Neural progenitor cell (in vitro differentiated cells): ENCODE measurements at regions not wholly inside any gene's neighbourhood (a gene's known extent, or its start where the extent isn't known, plus 50 kb on each side); places are given as distances from the start of the nearest gene placed in this dataset.
"Not testable (repeated sequence)": the region's sequence is repeated elsewhere in the genome, so short reads cannot be mapped to it uniquely, and the experiment has no call there.

Experiments used
- DNase-seq: peaks from one replicate; pipeline ENCODE4 v3.0.0-alpha.2; 2016; ENCODE audit warnings: low spot score
- H2AFZ ChIP-seq: fragments of 200-600 bp; sonication (generic); replicated peaks from 2 replicates; pipeline ENCODE4 v1.6.1; 2016; ENCODE audit warnings: antibody characterized with exemption
- H3F3A ChIP-seq: fragments of 200-600 bp; sonication (generic); 2 replicates; pipeline ENCODE4 v1.6.1; 2016; ENCODE audit warnings: antibody characterized with exemption, low read depth
- H3K27ac ChIP-seq: fragments of 200-600 bp; sonication (generic); 2 replicates; pipeline ENCODE4 v1.5.1; 2016; ENCODE audit warnings: mild to moderate bottlenecking
- H3K27me3 ChIP-seq: fragments of 200-600 bp; sonication (generic); 2 replicates; pipeline ENCODE4 v1.6.1; 2016; ENCODE audit warnings: mild to moderate bottlenecking, moderate library complexity
- H3K36me3 ChIP-seq: fragments of 200-600 bp; sonication (generic); 2 replicates; pipeline ENCODE4 v1.5.1; 2016
- H3K4me1 ChIP-seq: fragments of 200-600 bp; sonication (generic); 2 replicates; pipeline ENCODE4 v1.6.1; 2016; ENCODE audit warnings: mixed run types
- H3K4me2 ChIP-seq: fragments of 200-600 bp; sonication (generic); 2 replicates; pipeline ENCODE4 v1.6.1; 2016
- H3K4me3 ChIP-seq: fragments of 200-600 bp; sonication (generic); 2 replicates; pipeline ENCODE4 v1.5.1; 2016
- H3K79me2 ChIP-seq: fragments of 200-600 bp; sonication (generic); 2 replicates; pipeline ENCODE4 v1.6.1; 2016; ENCODE audit warnings: low read depth
- H3K9ac ChIP-seq: fragments of 200-600 bp; sonication (generic); 2 replicates; pipeline ENCODE4 v1.6.1; 2016
- H3K9me3 ChIP-seq: fragments of 200-600 bp; sonication (generic); 2 replicates; pipeline ENCODE4 v1.5.1; 2016; ENCODE audit warnings: low read depth
- H4K20me1 ChIP-seq: fragments of 200-600 bp; sonication (generic); 2 replicates; pipeline ENCODE4 v1.6.1; 2016; ENCODE audit warnings: low read depth
- H3K27ac Mint-ChIP-seq: 3 replicates; pipeline ENCODE4 v1.8.0; 2021; ENCODE audit warnings: mixed read lengths
- H3K27me3 Mint-ChIP-seq: 2 replicates; pipeline ENCODE4 v1.8.0; 2022; ENCODE audit warnings: low read depth, mild to moderate bottlenecking, inconsistent platforms, moderate library complexity, mixed read lengths; ENCODE audit not compliant: insufficient read depth
- H3K36me3 Mint-ChIP-seq: 3 replicates; pipeline ENCODE4 v1.8.0; 2021; ENCODE audit warnings: mixed read lengths
- H3K4me1 Mint-ChIP-seq: 3 replicates; pipeline ENCODE4 v1.8.0; 2021; ENCODE audit warnings: mixed read lengths
- H3K4me3 Mint-ChIP-seq: 3 replicates; pipeline ENCODE4 v1.8.0; 2021; ENCODE audit warnings: mild to moderate bottlenecking, moderate library complexity, mixed read lengths
- H3K9me3 Mint-ChIP-seq: 3 replicates; pipeline ENCODE4 v1.8.0; 2020; ENCODE audit warnings: mixed read lengths
- EZH2 ChIP-seq: fragments of 200-600 bp; sonication (generic); IDR thresholded peaks from 2 replicates; pipeline ENCODE4 v1.6.1; 2017; ENCODE audit warnings: antibody characterized with exemption, mild to moderate bottlenecking, moderate library complexity
- EZH2phosphoT487 ChIP-seq: fragments of 200-600 bp; sonication (generic); IDR thresholded peaks from 2 replicates; pipeline ENCODE4 v1.6.1; 2017; ENCODE audit warnings: antibody characterized with exemption
- TF ChIP-seq, protein P1 (sequence below): fragments of 200-600 bp; sonication (generic); IDR thresholded peaks from 2 replicates; pipeline ENCODE4 v1.5.1; 2017; ENCODE audit warnings: antibody characterized with exemption, mild to moderate bottlenecking

DNA sequence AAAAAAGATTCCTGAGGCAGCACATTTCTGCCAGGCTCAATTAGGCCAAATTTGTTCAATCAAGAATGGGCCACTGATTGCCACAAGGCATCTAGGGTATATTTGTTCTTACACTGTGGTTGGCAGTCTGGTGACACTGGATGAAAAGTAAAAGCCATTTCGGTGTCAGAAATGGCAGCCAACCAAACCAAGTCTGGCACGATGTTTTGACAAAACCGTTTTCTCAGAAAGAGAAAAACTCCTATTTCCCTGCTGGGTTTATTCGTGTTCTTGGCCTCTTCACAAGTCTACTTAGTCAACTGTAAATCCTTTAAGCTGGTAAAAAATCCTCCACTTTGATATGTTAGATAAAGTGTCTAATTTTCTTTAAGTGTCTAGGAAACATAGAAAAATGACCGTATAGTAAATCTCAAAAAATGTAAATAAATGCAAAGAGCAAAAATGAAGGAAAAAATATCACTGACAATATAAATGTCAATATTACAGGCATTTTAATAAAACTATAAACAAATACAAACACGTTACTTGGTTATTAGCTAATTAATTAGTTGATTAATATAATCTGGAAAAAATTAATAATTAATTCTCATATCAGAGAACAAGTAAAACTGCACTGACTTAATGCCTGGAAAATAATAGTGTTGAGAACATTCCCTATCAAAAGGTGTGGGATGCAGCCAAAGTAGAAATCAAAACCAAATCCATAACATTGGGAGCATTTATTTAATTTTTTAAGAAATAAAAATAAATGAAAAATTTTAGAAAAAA is 182.0 kb upstream of the ZNF804A start:
- Histone ChIP-seq H3K79me2 (no peaks in the 10 kb centered on the region), H2AFZ (no peak overlapping the region), H3K27me3 (no peaks in the 10 kb centered on the region), H3K4me2 (no peak overlapping the region), H3K9me3 (no peaks in the 10 kb centered on the region), H3K9ac (no peak overlapping the region), H3F3A (no peaks in the 10 kb centered on the region), H4K20me1 (no peaks in the 10 kb centered on the region), H3K36me3 (no peaks in the 10 kb centered on the region), H3K4me3 (no peak overlapping the region), H3K27ac (no peak overlapping the region), H3K4me1 (peaks cover 3% of the 10 kb centered on the region)
- Mint-ChIP-seq H3K27me3 (no peaks in the 10 kb centered on the region), H3K27ac (no peak overlapping the region), H3K4me1 (no peaks in the 10 kb centered on the region), H3K4me3 (no peak overlapping the region), H3K36me3 (no peaks in the 10 kb centered on the region), H3K9me3 (no peaks in the 10 kb centered on the region)
- TF ChIP-seq EZH2phosphoT487 (no peak), EZH2 (no peak)
- TF ChIP-seq, protein P1, sequence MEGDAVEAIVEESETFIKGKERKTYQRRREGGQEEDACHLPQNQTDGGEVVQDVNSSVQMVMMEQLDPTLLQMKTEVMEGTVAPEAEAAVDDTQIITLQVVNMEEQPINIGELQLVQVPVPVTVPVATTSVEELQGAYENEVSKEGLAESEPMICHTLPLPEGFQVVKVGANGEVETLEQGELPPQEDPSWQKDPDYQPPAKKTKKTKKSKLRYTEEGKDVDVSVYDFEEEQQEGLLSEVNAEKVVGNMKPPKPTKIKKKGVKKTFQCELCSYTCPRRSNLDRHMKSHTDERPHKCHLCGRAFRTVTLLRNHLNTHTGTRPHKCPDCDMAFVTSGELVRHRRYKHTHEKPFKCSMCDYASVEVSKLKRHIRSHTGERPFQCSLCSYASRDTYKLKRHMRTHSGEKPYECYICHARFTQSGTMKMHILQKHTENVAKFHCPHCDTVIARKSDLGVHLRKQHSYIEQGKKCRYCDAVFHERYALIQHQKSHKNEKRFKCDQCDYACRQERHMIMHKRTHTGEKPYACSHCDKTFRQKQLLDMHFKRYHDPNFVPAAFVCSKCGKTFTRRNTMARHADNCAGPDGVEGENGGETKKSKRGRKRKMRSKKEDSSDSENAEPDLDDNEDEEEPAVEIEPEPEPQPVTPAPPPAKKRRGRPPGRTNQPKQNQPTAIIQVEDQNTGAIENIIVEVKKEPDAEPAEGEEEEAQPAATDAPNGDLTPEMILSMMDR = no peak
- DNase-seq = no peak

DNA sequence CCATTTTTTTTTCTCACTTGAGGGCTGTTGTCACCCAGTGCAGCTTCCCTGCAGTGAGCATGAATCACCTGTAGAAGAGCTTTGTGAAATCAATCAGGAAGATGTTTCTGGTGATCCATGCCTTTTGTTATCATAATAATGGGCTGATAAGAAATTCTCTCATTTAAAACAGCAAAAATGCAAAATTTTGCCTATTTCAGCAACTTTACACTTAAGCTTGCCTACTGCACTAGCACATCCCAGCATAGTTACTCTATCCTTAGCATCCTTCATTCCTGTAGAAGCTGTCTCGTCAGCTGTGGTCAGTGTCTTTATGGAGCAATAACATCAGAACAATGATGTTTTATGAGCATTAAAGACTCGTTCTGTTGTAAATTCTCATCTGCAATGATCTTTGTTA is 178.6 kb upstream of the ZNF804A start:
- Mint-ChIP-seq H3K27ac (no peak overlapping the region), H3K36me3 (no peaks in the 10 kb centered on the region), H3K27me3 (no peaks in the 10 kb centered on the region), H3K9me3 (no peaks in the 10 kb centered on the region), H3K4me3 (no peak overlapping the region), H3K4me1 (no peaks in the 10 kb centered on the region)
- Histone ChIP-seq H3K4me2 (no peak overlapping the region), H3K9ac (no peak overlapping the region), H3K9me3 (no peaks in the 10 kb centered on the region), H2AFZ (peak overlapping the region; percentile 59), H3K4me3 (no peak overlapping the region), H3K79me2 (no peaks in the 10 kb centered on the region), H3F3A (no peaks in the 10 kb centered on the region), H3K27ac (no peak overlapping the region), H3K36me3 (no peaks in the 10 kb centered on the region), H4K20me1 (no peaks in the 10 kb centered on the region), H3K4me1 (peaks cover 3% of the 10 kb centered on the region), H3K27me3 (no peaks in the 10 kb centered on the region)
- TF ChIP-seq EZH2phosphoT487 = no peak
- TF ChIP-seq EZH2 = no peak
- TF ChIP-seq, protein P1 = no peak
- no peak for DNase-seq

DNA sequence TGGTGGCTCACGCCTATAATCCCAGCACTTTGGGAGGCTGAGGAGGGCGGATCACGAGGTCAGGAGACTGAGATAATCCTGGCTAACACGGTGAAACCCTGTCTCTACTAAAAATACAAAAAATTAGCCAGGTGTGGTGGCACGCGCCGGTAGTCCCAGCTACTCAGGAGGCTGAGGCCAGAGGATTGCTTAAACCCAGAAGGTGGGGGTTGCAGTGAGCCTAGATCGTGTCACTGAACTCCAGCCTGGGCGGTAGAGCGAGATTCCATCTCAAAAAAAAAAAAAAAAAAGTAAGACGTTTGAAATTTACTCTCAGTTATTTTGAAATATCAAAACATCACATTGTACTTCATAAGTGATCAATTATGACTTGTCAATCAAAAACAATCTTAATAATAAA is 176.9 kb upstream of the ZNF804A start:
- not testable (repeated sequence) for H2AFZ ChIP-seq, H3K4me1 Mint-ChIP-seq, H3K27ac Mint-ChIP-seq, H3K4me3 Mint-ChIP-seq, H3K27me3 Mint-ChIP-seq, H3K36me3 Mint-ChIP-seq, H3F3A ChIP-seq, H3K4me1 ChIP-seq, H3K79me2 ChIP-seq, H3K4me3 ChIP-seq, DNase-seq, H3K9me3 Mint-ChIP-seq, H3K36me3 ChIP-seq, H3K9ac ChIP-seq, H3K27me3 ChIP-seq, H3K9me3 ChIP-seq, H4K20me1 ChIP-seq, H3K4me2 ChIP-seq, H3K27ac ChIP-seq

DNA sequence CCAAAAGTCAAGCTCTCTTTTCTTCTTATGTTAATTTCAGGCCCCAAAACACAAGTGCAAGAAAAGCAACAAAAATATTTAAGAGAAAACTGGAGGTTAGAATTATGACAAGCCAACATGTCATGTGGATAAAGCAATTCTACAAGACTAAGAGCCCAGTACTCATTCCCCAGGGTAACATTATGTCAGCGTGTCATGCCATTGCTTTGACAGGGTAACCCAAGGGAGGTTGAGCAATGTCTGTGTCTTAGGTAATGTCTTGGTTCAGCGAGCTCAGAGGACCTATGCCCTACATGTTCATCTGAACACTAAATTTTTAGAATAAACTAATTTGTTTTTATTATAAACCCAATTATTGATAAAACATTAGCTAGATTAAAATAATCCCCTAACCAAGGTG is 173.2 kb upstream of the ZNF804A start:
- Histone ChIP-seq H3K79me2 (no peaks in the 10 kb centered on the region), H2AFZ (no peak overlapping the region), H3K9ac (no peak overlapping the region), H3K9me3 (no peaks in the 10 kb centered on the region), H3K4me3 (no peak overlapping the region), H3K4me1 (no peaks in the 10 kb centered on the region), H3K27ac (no peak overlapping the region), H3K4me2 (no peak overlapping the region), H3K36me3 (no peaks in the 10 kb centered on the region), H4K20me1 (no peaks in the 10 kb centered on the region), H3K27me3 (no peaks in the 10 kb centered on the region), H3F3A (no peaks in the 10 kb centered on the region)
- H3K27ac Mint-ChIP-seq = no peak overlapping the region
- H3K36me3 Mint-ChIP-seq = no peaks in the 10 kb centered on the region
- no peak for DNase-seq
- H3K9me3 Mint-ChIP-seq = no peaks in the 10 kb centered on the region
- H3K4me1 Mint-ChIP-seq = no peaks in the 10 kb centered on the region
- no peaks in the 10 kb centered on the region for H3K27me3 Mint-ChIP-seq
- TF ChIP-seq EZH2 (no peak), EZH2phosphoT487 (no peak)
- TF ChIP-seq, protein P1 = no peak
- H3K4me3 Mint-ChIP-seq = no peak overlapping the region
